ENCODE measurements at regions not wholly inside any gene's neighbourhood (a gene's known extent, or its start where the extent isn't known, plus 50 kb on each side); places are given as distances from the start of the nearest gene placed in this dataset.
A peak's percentile ranks its signal among the peaks of the same experiment; 100 is the strongest.
"Not testable (repeated sequence)": the region's sequence is repeated elsewhere in the genome, so short reads cannot be mapped to it uniquely, and the experiment has no call there.

- no peak for DNase-seq
These were observed 98.9 kb downstream of the ATXN3L start for GRCh38 chrX:13220916-13221315.

GRCh38 chrX:13219991-13220764 is 99.7 kb downstream of the ATXN3L start:
- DNase-seq = no peak

GRCh38 chrX:13218758-13219157 is 101.1 kb downstream of the ATXN3L start:
- DNase-seq = no peak

GRCh38 chrX:13216139-13216538 is 103.7 kb downstream of the ATXN3L start:
- DNase-seq = no peak

GRCh38 chrX:13215729-13216128 is 104.1 kb downstream of the ATXN3L start:
- no peak for DNase-seq

- no peak for DNase-seq
These were observed 107.6 kb downstream of the ATXN3L start for GRCh38 chrX:13212191-13212651.

- DNase-seq = not testable (repeated sequence)
These were observed 109.7 kb downstream of the ATXN3L start for GRCh38 chrX:13210142-13210541.

GRCh38 chrX:13209704-13210103 is 110.1 kb downstream of the ATXN3L start:
- DNase-seq = not testable (repeated sequence)

GRCh38 chrX:13208281-13208935 is 111.4 kb downstream of the ATXN3L start:
- DNase-seq = no peak

- DNase-seq = no peak
These were observed 116.6 kb downstream of the ATXN3L start for GRCh38 chrX:13203271-13203670.

GRCh38 chrX:13201605-13202219 is 118.1 kb downstream of the ATXN3L start:
- no peak for DNase-seq

GRCh38 chrX:13200398-13200797 is 119.5 kb downstream of the ATXN3L start:
- no peak for DNase-seq

GRCh38 chrX:13198762-13199064 is 121.1 kb downstream of the ATXN3L start:
- DNase-seq = no peak

GRCh38 chrX:13198056-13198761 is 121.6 kb downstream of the ATXN3L start:
- no peak for DNase-seq

GRCh38 chrX:13196782-13197181 is 123.1 kb downstream of the ATXN3L start:
- no peak for DNase-seq

- DNase-seq = no peak
These were observed 124.5 kb downstream of the ATXN3L start for GRCh38 chrX:13195340-13195739.

GRCh38 chrX:13194291-13195103 is 125.4 kb downstream of the ATXN3L start:
- peak; percentile 22 for DNase-seq

GRCh38 chrX:13190051-13190450 is 129.8 kb downstream of the ATXN3L start:
- DNase-seq = no peak

- DNase-seq = no peak
These were observed 130.5 kb downstream of the ATXN3L start for GRCh38 chrX:13189380-13189779.

GRCh38 chrX:13188731-13189309 is 131.0 kb downstream of the ATXN3L start:
- no peak for DNase-seq

- DNase-seq = not testable (repeated sequence)
These were observed 133.2 kb downstream of the ATXN3L start for GRCh38 chrX:13186643-13187042.

GRCh38 chrX:13180807-13181206 is 136.4 kb upstream of the FAM9C start:
- DNase-seq = no peak
